Suprapubic skin (tissue), 4 donors: ENCODE measurements at regions not wholly inside any gene's neighbourhood (a gene's known extent, or its start where the extent isn't known, plus 50 kb on each side); places are given as distances from the start of the nearest gene placed in this dataset.

ENCODE experiments used
- DNase-seq, 2 donors: peaks; one replicate each; pipeline ENCODE4 v3.0.0-alpha.2; 2019; ENCODE audit warnings: low spot score in 2 of 2
- H3K27ac ChIP-seq: fragments of 200-600 bp; sonication (generic); one replicate; pipeline ENCODE4 v1.5.1; 2019
- H3K27me3 ChIP-seq: fragments of 200-600 bp; sonication (generic); one replicate; pipeline ENCODE4 v1.5.1; 2019
- H3K36me3 ChIP-seq: fragments of 200-600 bp; sonication (generic); one replicate; pipeline ENCODE4 v1.5.1; 2019
- H3K4me1 ChIP-seq: fragments of 200-600 bp; sonication (generic); one replicate; pipeline ENCODE4 v1.5.1; 2019
- H3K4me3 ChIP-seq: fragments of 200-600 bp; sonication (generic); one replicate; pipeline ENCODE4 v1.5.1; 2019; ENCODE audit warnings: mild to moderate bottlenecking
- H3K9me3 ChIP-seq: fragments of 200-600 bp; sonication (generic); one replicate; pipeline ENCODE4 v1.5.1; 2019
- EP300 ChIP-seq: sonication (generic); formaldehyde crosslinking; IDR thresholded peaks from one replicate; pipeline ENCODE4 v1.6.1; 2017; ENCODE audit warnings: antibody characterized with exemption
- POLR2A ChIP-seq, 2 donors: fragments of 450-650 bp; IDR thresholded peaks; one replicate each; pipeline ENCODE4 v1.6.1; 2017; ENCODE audit warnings: antibody characterized with exemption in 2 of 2, mild to moderate bottlenecking in 2 of 2, moderate library complexity in 2 of 2
- POLR2AphosphoS5 ChIP-seq, 3 donors: sonication (generic); formaldehyde crosslinking; IDR thresholded peaks; one replicate each; pipeline ENCODE4 v1.6.1; 2017; ENCODE audit warnings: antibody characterized with exemption in 3 of 3
- WGBS: methylation state at CpG from one replicate; pipeline ENCODE4 v1.1.5; 2018; 5-methylcytosine and 5-hydroxymethylcytosine counted together
- TF ChIP-seq, protein P1 (sequence below), 2 donors: fragments of 200-600 bp in 1 of 2; fragments of 450-650 bp in 1 of 2; sonication (generic) in 1 of 2; IDR thresholded peaks; one replicate each; pipeline ENCODE4 v1.5.1; 2016 to 2019; ENCODE audit warnings: antibody characterized with exemption in 2 of 2, mild to moderate bottlenecking in 1 of 2, moderate library complexity in 1 of 2

DNA sequence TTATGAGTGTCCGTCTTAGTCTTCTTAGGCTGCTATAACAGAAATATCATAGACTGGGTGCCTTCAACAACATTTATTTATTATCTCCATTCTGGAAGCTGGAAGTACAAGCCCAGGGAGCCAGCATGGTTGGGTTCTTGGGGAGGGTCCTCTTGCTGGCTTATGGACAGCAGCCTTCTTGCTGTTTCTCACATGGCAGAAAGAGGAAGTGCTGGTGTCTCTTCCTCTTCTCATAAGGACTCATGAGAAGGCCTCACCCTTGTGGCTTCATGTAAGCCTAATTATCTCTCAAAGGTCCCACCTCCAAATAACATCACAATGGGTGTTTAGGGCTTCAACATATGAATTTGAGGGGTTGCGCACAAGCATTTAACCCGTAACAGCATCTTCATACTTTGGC is 207.0 kb upstream of the COX10 start:
- Histone ChIP-seq H3K4me1 (no peaks in the 10 kb centered on the region), H3K9me3 (no peaks in the 10 kb centered on the region), H3K27ac (no peak overlapping the region), H3K36me3 (no peaks in the 10 kb centered on the region), H3K4me3 (no peak overlapping the region), H3K27me3 (no peaks in the 10 kb centered on the region)
- DNase-seq, result no peak
- WGBS, result 94% methylated on average over 3 of the region's 3 CpGs
- TF ChIP-seq POLR2AphosphoS5 (IDR thresholded peaks at IDR 0.05), result no peak
- TF ChIP-seq, protein P1, sequence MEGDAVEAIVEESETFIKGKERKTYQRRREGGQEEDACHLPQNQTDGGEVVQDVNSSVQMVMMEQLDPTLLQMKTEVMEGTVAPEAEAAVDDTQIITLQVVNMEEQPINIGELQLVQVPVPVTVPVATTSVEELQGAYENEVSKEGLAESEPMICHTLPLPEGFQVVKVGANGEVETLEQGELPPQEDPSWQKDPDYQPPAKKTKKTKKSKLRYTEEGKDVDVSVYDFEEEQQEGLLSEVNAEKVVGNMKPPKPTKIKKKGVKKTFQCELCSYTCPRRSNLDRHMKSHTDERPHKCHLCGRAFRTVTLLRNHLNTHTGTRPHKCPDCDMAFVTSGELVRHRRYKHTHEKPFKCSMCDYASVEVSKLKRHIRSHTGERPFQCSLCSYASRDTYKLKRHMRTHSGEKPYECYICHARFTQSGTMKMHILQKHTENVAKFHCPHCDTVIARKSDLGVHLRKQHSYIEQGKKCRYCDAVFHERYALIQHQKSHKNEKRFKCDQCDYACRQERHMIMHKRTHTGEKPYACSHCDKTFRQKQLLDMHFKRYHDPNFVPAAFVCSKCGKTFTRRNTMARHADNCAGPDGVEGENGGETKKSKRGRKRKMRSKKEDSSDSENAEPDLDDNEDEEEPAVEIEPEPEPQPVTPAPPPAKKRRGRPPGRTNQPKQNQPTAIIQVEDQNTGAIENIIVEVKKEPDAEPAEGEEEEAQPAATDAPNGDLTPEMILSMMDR (IDR thresholded peaks at IDR 0.05), result no peak
- TF ChIP-seq EP300, result no peak
- TF ChIP-seq POLR2A (IDR thresholded peaks at IDR 0.05), result no peak

DNA sequence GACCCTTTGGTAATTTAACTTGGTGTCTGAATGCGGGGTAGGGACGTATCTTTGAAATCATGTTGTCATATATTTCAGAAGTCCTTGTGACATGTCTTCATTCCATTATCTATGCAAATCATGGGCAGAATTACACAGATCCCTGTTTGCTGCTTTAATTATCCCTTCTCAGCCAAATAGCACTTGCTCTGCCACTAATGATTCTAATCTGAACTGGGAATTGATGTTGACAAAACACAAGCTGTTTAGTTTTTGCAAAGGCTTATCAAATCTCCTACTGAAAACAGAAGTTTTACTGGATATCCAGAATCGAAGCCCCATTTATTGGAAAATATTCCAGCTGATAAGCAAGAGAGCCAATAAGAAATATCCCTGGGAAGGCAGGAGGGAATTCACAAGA is 205.9 kb upstream of the COX10 start:
- Histone ChIP-seq H3K4me1 (no peaks in the 10 kb centered on the region), H3K27me3 (no peaks in the 10 kb centered on the region), H3K4me3 (no peak overlapping the region), H3K36me3 (no peaks in the 10 kb centered on the region), H3K9me3 (no peaks in the 10 kb centered on the region), H3K27ac (no peak overlapping the region)
- WGBS, result 86% methylated on average over 3 of the region's 3 CpGs
- no peak for DNase-seq
- TF ChIP-seq, protein P1 (IDR thresholded peaks at IDR 0.05), result no peak
- TF ChIP-seq POLR2A (IDR thresholded peaks at IDR 0.05) (no peak), EP300 (no peak), POLR2AphosphoS5 (IDR thresholded peaks at IDR 0.05) (no peak)

DNA sequence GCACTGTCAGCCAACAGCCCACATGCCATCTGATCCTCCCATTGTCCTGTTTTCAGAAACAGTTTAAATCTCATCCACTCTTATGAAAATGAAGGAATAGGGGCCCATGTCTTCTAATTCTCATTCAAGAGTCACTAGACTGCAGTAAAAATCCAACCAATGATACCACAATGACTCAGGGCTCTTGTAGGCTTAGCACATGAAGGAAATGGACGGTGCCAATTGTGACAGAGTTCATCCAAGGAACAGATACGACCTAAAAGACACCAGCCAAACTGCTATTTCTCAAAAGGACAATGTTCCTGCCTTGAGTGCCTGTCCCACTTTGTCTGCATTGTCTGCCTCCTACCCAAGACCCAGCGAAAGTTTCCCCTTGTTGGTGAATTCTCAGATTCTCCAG is 204.8 kb upstream of the COX10 start:
- no peak overlapping the region for H3K4me3 ChIP-seq
- TF ChIP-seq EP300 (no peak), POLR2A (IDR thresholded peaks at IDR 0.05) (no peak), POLR2AphosphoS5 (IDR thresholded peaks at IDR 0.05) (no peak)
- TF ChIP-seq, protein P1 (IDR thresholded peaks at IDR 0.05), result no peak
- WGBS, result 73% methylated on average over 3 of the region's 3 CpGs
- H3K4me1 ChIP-seq, result no peaks in the 10 kb centered on the region
- H3K9me3 ChIP-seq, result no peaks in the 10 kb centered on the region
- H3K27me3 ChIP-seq, result no peaks in the 10 kb centered on the region
- DNase-seq, result no peak
- H3K36me3 ChIP-seq, result no peaks in the 10 kb centered on the region
- H3K27ac ChIP-seq, result no peak overlapping the region

DNA sequence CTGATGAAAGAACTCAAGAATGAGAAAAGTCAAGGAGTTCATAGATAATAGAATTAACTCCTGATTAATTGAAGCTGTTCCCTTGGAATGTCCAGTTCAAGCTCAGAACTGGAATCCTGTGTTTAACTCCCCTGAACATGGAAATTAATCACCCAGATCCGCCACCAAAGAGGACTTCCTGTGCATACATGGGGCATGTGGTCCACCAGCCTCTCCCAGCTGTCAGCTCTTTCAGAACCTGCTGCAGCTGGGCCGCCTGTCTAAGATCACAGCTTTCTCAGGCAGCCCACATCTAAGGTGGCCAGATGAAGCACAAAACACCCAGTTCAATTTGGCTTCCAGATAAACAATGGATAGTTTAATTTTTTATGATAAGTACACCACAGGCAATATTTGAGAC is 203.7 kb upstream of the COX10 start:
- DNase-seq, result no peak
- TF ChIP-seq, protein P1 (IDR thresholded peaks at IDR 0.05), result no peak
- TF ChIP-seq POLR2A (IDR thresholded peaks at IDR 0.05), result no peak
- no peak for TF ChIP-seq POLR2AphosphoS5 (IDR thresholded peaks at IDR 0.05)
- TF ChIP-seq EP300, result no peak
- WGBS, result 63% methylated on average over 2 of the region's 2 CpGs
- Histone ChIP-seq H3K9me3 (no peaks in the 10 kb centered on the region), H3K36me3 (no peaks in the 10 kb centered on the region), H3K4me1 (no peaks in the 10 kb centered on the region), H3K27ac (no peak overlapping the region), H3K27me3 (no peaks in the 10 kb centered on the region), H3K4me3 (no peak overlapping the region)

DNA sequence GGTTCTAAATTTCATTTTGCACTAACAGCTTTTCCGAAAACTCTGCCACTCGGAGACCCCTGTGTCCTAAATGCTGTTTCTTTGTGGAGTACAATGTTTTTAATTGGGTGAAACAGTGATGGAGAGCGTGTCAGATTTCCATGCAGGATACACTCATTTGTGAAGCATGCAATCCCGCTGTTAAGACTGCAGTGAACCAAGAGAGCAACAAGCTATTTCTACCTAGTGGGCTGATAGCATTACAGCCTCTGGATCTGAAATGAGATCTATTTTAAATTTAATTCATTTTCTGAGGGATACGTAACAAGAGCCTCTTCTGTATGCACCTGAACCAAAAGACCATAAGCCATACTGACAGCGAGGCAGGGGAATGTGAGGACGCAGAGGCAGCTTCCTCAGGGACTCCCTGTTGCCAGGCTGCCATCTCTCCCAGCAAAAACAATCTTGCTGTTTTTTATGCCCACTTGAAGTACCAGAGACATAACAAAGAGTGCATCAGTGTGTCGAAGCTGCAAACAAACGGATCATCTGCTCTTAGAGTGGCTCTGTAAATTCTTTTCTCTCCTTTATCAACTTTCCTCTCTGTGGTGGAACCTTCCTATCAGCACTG is 199.9 kb upstream of the COX10 start:
- Histone ChIP-seq H3K27me3 (no peaks in the 10 kb centered on the region), H3K4me3 (no peak overlapping the region), H3K27ac (no peak overlapping the region), H3K9me3 (no peaks in the 10 kb centered on the region), H3K4me1 (no peaks in the 10 kb centered on the region), H3K36me3 (no peaks in the 10 kb centered on the region)
- DNase-seq, result no peak
- TF ChIP-seq POLR2A (IDR thresholded peaks at IDR 0.05), result no peak
- TF ChIP-seq, protein P1 (IDR thresholded peaks at IDR 0.05), result no peak
- no peak for TF ChIP-seq POLR2AphosphoS5 (IDR thresholded peaks at IDR 0.05)
- no peak for TF ChIP-seq EP300
- 79% methylated on average over 9 of the region's 9 CpGs for WGBS
